UCSD-AML1 (cell line): ENCODE measurements at regions not wholly inside any gene's neighbourhood (a gene's known extent, or its start where the extent isn't known, plus 50 kb on each side); places are given as distances from the start of the nearest gene placed in this dataset.
"Not testable (repeated sequence)": the region's sequence is repeated elsewhere in the genome, so short reads cannot be mapped to it uniquely, and the experiment has no call there.

Experiments used
- DNase-seq: peaks from one replicate; lab custom pipeline; 2025; ENCODE audit not compliant: unreplicated experiment; lab: John Stamatoyannopoulos, UW

DNA sequence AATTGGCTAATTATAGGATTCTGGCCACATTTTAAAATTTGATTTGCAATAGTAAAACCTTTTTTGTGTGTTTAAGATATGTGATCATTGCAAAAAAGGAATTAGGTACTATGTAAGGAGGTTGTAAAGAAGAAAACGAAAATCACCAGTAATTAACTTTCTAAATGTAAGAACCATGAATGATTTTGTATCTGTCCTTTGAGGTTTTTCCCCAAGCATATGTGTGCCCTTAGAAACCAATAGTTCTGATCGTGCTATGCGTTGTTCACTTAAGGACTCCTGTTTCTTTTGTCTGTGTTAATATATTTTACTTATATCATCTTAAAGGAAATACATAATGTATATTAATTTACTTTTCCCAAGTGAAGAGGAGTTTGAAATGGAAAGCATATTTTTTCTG is 410.2 kb downstream of the PSAT1 start:
- no peak for DNase-seq

DNA sequence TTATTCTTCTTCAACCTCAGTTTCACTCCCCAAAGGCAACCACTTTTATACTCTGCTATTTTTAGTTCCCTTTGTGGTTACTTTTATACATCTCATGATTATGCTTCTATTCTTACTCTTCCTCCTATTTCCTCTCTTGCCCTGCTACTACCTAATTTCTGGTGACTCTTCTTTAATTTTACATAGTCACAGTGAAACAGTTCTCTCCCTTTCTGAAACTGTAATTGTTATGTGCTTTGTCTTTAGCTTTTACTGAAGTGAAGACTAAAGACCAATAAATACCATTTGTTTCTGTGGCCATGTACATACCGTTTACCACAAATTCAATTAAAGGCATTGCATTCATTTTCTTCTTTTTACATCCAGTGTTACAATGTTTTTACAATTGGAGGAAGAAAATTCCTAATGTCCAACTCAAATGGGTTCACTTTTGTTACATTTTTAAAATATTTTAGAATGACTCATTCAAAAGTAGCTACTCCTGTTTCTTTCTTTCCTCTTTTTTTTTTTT is 410.6 kb downstream of the PSAT1 start:
- DNase-seq, result no peak

DNA sequence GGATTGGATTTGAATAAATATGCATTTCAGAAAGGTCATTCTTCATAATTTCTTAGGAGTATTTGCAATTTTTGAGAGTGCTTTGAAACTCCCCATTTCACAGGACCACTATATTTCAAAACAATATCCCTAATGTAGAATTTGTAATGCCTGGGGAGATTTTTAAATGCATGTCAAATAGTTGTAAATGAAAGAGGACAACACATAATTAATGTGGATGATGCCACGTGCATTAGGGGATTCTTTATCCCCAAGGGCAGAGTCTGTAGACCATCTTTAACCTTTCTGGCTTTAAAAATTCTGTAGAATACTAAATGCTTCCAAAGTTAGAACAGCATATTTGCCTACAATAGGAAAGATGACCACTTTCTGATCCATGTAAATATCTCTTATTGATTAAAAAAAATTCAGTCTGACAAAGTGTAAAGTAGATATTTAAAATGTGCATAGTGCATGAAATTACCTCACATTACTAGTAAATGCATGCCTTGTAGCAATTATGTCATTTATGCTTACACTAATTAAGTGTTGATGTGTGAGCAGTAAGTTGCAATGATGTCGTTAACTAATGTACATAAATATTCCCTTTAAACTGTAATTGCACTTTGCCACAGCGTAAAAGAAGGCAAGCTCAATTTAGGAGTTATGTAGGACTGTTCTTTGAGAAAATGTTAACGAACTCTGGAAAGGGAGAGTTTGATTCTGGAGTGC is 416.1 kb downstream of the PSAT1 start:
- no peak for DNase-seq

DNA sequence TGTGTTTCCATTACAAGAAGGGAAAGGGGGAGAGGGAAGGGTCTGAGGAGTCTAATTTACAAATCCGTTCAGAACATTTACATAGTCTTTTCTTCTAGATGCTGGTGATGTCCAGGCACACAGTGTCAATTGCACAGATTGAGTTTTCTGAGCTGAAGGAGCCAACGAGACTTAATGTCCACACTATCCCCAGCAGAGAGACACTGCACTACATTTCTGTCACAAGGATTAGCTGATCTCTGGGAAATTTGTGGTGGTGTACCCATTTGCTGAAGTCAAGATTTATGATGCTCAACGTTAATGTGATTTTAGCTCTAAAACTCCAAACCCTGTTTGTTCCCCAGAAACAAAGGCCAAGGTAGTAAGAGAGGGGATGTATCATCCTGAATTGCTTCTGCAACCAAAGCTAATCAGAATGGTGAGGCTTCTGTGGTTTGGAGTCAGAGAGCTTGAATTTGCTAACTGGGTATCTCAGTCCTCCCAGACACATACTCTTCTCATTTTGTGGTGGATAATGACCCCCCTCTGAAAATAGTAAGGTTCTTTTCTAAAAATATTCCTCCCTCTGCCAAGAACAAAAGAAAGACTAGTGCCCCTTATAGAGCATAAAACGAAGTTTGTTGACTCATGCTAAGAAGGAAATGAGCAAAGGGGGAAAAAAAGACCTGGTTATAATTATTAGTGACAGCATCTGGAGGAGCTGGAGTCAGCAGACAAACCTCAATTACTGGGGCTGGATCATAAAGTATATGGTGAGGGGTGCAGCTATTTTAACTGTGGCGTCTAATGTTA is 416.9 kb downstream of the PSAT1 start:
- no peak for DNase-seq

DNA sequence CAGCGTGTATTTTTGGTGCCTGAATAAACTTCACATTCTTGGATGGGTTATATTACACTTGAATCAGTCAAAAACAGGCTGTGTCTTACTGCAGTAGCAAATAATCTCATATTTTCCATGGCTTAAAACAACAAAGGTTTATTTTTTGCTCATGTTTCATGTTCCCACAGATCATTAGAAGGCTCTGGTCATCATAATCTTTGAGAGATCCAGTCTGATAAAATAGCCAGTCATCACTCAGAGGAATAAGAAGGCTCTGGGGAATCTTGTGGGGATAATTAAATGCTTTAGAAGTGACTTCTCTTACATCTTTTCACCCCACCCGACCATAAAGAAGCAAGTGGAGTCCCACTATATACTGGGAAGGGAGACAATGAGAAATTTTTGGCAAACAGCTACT is 417.7 kb downstream of the PSAT1 start:
- DNase-seq, result no peak

DNA sequence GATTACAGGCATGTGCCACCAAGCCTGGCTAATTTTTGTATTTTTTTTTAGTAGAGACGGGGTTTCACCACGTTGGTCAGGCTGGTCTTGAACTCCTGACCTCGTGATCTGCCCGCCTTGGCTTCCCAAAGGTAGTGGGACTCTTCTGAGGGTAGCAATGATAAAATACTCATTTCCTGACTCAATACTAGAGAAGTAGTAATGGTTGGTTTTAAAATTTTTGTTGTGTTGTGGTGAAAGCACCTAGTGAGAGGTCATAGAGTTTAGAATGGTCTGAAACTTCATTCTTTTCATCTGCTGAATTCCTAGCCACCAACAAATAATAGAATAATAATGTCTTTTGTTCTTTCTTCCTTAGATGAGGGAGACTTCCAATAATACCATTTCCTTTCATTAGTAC is 422.1 kb downstream of the PSAT1 start:
- not testable (repeated sequence) for DNase-seq

DNA sequence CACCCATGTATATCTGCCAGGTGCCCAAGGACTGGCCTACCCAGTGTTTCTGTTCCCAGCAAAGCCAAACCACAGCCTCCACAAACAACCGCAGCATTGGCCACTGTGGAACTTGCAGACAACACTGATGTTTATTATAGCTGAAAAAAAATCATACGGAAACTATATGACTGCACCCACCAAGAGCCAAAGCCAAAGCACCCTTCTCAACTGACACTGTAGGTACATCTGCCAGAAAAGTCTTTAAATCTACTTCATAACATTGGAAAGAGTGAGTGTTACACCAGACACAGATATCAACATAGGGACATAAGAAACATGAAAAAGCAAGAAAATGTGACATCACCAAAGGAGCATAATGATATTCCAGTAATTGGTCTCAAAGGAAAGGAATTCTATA is 428.0 kb downstream of the PSAT1 start:
- no peak for DNase-seq

DNA sequence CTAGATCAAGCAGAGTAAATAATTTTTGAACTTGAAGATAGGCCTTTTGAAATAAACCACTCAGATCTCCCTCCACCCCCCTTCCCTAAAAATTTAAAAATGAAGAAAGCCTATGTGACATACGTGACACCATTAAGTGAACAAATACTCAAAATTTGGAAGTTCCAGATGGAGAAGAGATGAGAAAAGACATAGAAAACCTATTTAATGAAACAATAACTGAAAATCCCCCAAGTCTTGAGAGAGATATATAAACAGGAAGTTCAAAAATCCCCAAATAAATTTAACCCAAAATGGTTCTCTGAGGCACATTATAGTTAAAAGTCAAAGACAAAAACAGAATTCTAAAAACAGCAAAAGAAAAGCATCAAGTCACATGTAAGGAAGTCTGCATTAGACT is 428.6 kb downstream of the PSAT1 start:
- no peak for DNase-seq

DNA sequence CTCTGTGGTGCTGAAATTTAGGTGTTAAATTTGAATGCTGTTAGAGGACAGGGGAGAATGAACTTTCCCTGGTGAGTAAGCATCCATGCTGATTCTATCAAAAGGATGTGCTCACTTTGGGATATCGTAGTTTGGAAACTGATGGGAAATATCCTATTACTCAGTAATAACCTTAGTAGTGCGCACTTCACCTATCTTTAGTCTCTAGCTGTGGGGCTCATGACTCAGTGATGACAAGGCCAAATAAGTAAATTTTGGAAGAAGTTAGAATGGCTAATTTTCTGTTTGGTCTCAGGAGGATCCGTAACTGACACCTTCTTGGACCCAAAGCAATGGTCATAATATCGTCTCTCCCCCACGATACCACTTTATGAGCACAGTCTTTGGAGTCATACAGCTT is 448.4 kb downstream of the PSAT1 start:
- DNase-seq, result no peak

DNA sequence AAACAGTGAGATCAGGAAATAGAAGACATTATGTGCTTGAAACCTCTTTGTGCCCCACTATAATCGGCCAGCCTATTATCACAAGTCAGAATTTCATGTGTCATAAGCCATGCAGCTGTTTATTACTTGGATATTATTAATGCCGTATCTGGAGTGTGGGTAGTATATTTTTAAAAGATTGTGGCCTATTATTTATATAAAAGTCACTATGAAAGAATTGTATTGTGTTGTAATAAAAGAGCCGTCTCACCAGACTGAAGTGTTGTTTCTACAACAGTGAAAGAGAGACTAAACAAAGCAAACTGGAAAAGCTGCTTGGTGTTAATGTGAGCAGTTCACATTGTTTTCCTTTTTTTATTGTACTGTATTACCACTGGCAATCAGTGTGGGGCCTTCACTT is 449.1 kb downstream of the PSAT1 start:
- no peak for DNase-seq

DNA sequence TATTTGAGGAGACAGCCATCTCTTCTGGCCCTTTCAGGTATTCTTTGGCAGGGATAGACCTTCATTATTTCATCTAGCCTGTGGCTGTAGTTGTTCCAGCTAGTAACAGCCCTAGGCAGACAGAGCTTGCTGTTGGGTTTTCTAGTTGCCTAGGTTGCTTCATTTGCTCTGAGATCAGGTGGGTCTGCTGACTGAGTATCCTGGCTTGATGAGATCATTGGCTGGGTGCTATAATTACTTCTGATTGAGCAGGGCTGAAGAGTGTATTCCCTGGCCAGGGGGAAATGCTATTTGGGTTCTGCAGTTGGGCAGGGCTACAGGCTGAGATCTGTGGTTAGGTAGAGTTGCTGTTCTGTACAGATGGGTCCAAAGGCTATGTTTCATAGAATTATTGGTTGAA is 456.1 kb downstream of the PSAT1 start:
- no peak for DNase-seq

DNA sequence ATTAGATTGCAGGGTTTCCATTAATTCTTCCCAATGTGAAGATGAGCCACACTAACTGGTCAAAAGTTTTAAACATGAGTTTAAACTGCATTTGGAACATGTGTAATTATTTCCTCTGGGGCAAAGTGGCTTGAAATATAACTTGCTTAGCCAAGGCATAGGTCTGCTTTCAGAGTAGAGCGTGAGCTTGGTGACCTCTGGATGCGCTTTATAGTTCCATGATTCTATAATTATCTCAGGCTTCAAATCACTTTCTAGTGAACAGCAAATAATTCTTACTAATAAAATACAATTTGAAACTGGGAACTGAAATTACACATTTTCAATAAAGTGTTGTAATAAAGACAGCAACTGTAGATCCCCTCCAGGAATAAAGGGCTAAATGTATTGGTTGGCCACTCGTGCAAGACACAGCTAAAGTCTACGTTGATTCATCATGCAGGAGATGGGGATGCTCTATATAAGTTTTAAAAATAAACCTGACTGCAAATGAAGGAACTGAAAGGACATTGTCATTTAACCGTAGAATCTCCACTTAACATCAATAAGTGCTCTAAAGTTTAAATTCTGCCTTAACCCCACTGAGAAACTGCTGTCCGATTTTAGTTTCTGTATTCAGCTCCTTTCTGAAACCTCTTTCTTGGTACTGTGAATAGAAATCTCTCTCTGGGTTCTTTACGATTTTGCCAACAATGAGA is 460.0 kb downstream of the PSAT1 start:
- no peak for DNase-seq

DNA sequence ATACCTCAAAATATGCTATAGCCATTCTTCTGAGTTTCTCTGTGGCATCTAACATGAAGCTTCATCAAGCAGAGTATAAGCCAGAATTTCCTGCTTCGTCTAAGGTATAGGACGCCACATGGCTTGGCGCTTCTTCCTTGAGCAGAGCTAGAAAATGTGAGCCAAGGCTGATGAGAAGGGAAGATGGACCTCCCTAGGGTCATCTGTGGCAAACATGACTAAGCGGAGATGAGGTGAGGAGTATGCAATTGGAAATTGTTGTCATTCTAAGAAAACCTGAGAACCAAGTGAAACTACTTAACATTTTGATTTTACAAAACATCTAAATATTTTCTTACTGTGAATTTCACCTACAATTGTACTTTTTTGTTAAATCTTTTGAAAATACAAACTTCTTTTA is 466.5 kb downstream of the PSAT1 start:
- DNase-seq, result no peak

DNA sequence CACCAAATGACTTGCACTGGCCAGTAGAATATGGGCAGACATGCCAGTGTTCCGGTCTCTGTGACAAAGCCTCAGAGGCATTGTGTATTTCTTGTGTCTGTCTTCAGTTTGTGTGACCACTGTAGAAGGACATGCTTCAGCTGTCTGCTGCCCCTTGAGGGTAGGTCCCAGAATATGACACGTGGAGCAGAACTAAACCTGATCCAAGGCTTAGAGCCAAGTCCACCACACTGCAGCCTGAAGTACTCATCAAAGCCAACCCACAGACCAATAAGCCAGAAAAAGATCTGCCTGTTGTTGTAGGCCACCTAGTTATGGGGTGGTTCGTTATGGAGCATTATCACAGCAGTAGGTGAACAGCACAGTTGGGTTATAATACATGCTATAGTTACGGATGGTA is 468.9 kb downstream of the PSAT1 start:
- DNase-seq, result no peak

DNA sequence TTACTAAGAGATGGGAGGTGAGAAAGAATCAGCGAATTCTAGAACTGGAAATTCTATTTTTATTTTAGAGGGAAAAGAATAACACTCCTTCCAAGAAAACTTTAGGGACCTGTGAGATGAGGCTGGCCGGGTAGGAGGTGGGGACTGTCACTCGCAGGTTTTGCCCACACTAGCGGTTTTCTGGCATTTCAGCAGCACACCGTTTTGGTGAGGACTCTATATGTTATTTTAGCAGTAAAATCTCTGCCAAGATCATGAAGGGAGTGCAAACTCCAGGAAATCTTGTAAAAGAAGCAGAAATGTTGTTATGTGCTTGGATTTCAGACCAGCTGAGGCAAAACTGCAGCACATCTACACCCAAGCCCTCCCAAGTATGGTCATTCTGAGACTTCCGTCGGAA is 470.6 kb downstream of the PSAT1 start:
- DNase-seq, result no peak

DNA sequence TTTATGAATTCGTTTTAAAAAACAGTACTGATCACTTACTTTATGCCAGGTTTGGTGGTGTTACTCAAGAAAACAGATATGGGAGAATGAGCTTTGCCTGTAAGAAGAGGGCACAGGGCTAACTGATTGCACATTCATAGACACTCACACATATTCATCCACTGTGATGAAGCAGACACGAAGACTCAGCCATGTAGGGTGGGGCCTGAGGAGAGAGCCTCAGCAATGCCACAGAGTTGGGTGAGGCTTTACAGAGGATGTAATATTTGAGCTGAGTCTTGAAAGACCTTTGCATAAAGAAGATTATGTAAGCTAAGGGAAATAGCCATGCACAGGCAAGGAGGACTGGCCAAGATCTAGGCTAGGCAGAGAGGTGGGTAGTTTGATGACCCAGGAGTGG is 472.8 kb downstream of the PSAT1 start:
- no peak for DNase-seq

DNA sequence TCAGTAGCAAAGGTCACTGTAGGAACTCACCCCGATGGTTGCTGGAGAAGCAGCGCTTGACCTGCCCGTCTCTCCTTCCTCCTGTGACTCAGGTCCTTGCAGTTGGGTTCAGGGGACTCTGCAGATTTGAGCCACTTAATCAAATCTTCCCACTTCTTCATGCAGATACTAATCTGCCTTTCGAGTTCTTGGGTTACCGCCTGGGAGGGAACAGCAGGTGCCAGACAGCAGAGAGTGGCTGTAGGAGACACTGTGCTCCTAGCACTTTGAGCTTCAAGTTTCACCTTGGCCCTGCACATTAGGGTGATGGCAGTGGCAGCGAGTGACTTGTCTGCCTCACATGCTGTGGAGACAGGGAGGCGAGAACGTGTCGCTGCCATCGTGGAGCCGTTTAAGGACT is 478.3 kb downstream of the PSAT1 start:
- DNase-seq, result no peak

DNA sequence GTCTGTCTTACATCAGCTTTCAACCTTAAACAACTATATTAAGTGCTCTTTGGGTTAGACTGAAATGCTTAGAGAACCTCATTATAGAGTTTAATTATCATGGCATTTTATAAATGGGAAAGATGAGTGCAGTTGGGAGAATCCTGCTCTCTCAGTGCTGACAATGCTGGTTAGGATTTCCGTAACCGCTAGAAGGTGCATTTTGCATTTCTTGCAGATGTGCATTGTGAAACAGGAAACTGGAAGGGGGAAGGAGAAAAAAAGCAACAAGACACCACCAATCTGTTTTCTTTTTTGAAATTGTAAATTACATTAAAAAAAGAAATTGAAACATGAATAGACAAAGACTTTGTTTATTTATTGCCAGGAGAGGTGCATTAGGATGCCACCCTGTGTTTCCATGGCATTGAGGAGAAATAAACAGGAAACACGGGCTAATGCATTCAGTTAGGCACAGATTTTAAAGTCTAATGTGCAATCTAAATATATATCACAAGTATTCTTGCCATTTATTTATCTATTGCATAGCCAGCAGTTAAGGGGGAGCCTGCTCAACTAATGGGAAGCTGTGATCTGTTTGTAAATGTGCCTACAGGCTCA is 478.9 kb downstream of the PSAT1 start:
- no peak for DNase-seq

DNA sequence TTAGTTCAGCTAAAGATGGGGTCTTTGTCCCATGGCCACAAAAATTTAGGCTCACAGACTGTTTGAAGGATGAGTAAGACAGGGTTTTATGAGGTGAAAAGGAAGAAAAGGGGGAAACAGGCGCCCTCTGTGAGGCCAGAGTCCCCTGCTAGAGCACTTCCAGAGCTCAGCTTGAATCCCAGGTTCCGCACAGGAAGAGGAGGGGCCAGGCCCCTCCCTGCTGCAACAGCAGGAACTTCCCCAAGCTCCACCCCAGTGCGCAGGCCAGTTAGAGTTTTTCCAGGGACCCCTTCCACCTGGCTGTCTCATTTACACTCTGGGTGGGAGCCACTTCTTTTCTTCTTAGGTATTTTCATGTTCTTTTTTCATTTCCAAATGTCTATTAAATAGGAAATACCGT is 480.8 kb downstream of the PSAT1 start:
- no peak for DNase-seq

DNA sequence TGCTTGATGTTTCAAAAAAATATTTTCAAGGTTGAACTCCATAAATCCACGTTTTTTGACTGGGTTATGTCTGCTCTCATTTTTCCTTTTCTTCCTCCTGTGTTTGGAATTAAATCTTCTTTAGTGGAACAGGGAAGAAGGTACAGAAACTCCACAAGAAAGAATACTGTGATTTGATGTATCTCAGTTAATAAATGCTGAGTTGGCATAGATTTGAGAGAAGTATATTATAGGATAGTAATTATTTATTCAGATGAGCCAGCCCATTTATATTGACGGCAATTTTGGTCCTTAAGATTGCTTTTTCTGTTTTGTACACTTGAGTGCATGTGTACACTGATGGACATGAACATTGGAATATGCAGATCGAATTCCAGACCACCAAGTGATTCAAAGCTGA is 481.4 kb downstream of the PSAT1 start:
- no peak for DNase-seq

DNA sequence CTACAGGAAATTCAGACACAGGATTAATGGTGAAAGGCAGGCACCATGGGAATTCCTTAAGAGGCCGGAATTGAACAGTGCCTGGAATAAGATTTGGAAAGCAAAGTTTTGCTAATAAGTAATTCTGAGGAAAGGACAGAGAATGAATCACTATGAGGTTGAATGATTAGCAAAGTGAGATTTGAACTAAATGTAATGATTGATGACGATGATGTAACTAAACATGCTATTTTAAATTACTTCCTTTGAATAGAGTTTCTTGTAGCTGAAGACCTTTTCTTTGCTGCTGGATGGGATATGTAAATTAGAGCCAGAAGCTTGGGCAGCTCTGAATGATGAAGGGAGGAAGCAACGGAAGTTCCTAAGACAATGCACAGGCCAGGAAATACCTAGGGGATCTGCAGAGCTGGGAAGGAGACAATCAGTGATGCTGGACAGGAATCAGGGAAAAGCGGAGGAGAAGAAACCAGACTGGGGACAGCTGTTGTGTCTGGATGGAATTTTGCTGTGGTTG is 482.0 kb downstream of the PSAT1 start:
- no peak for DNase-seq
